Thyroid gland (tissue), 4 donors: ENCODE measurements at regions not wholly inside any gene's neighbourhood (a gene's known extent, or its start where the extent isn't known, plus 50 kb on each side); places are given as distances from the start of the nearest gene placed in this dataset.

Experiments used
- POLR2A ChIP-seq, 2 donors: fragments of 450-650 bp; IDR thresholded peaks; one replicate each; pipeline ENCODE4 v1.6.1; 2017; ENCODE audit warnings: antibody characterized with exemption in 2 of 2, mild to moderate bottlenecking in 2 of 2, moderate library complexity in 1 of 2
- TF ChIP-seq, protein P1 (sequence below), 6 experiments: fragments of 200-600 bp in 3 of 6; fragments of 450-650 bp in 3 of 6; sonication (generic) in 3 of 6; IDR thresholded peaks; one replicate each; pipeline ENCODE4 v1.5.1; 2016 to 2019; ENCODE audit warnings: antibody characterized with exemption in 6 of 6, mild to moderate bottlenecking in 2 of 6, inconsistent platforms in 1 of 6, moderate library complexity in 1 of 6

DNA sequence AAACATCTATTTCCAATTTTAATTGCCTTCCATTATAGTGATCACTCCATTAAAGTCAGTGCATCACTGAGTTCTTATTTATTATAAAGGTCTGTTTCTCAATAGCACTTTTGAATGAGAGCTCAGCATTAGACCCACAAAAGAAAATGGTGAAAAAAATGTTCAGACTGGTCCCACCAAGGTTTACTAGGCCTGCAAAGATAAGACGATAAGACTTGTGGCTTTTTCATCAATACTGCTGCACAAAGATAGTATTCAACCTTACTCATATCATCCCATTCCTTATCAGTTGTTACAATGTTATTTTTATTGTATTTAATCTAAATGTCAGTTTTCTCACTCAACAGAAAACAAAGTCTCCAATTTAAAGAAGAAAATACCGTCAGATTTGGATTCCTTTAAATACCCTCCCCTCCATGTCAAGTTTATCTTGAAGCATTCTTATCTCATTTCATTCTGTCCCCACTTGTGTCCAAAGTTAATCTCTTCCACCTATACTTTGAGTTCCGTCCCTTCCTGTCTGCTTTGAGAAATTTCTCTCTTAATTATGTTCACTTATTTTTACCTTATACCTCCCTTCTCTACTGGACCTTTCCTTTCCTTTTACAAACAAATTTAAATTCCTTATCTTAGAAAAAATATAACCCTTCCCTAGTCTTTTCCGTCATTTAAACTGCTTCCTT lies 140.0 kb downstream of the GASK1B start:
- TF ChIP-seq POLR2A (IDR thresholded peaks at IDR 0.05), result no peak
- TF ChIP-seq, protein P1, sequence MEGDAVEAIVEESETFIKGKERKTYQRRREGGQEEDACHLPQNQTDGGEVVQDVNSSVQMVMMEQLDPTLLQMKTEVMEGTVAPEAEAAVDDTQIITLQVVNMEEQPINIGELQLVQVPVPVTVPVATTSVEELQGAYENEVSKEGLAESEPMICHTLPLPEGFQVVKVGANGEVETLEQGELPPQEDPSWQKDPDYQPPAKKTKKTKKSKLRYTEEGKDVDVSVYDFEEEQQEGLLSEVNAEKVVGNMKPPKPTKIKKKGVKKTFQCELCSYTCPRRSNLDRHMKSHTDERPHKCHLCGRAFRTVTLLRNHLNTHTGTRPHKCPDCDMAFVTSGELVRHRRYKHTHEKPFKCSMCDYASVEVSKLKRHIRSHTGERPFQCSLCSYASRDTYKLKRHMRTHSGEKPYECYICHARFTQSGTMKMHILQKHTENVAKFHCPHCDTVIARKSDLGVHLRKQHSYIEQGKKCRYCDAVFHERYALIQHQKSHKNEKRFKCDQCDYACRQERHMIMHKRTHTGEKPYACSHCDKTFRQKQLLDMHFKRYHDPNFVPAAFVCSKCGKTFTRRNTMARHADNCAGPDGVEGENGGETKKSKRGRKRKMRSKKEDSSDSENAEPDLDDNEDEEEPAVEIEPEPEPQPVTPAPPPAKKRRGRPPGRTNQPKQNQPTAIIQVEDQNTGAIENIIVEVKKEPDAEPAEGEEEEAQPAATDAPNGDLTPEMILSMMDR (IDR thresholded peaks at IDR 0.05), result no peak
